Fibroblast of villous mesenchyme (primary cell): ENCODE measurements at regions not wholly inside any gene's neighbourhood (a gene's known extent, or its start where the extent isn't known, plus 50 kb on each side); places are given as distances from the start of the nearest gene placed in this dataset.

Experiments
- DNase-seq: peaks from one replicate; pipeline ENCODE4 v3.0.0-alpha.2; 2010; ENCODE audit warnings: low read depth
- H3K4me3 ChIP-seq: 2 replicates; pipeline ENCODE4 v1.5.1; 2011; ENCODE audit warnings: low read depth, mild to moderate bottlenecking, low read length
- CTCF ChIP-seq: IDR thresholded peaks from 2 replicates; pipeline ENCODE4 v1.5.1; 2012; ENCODE audit warnings: low read depth, mild to moderate bottlenecking, low read length; ENCODE audit not compliant: insufficient read depth

GRCh38 chr2:47651296-47651695 lies 80.5 kb upstream of the KCNK12 start:
- no peak for DNase-seq
- no peak for TF ChIP-seq CTCF
- H3K4me3 ChIP-seq, result no peak overlapping the region

GRCh38 chr2:47650001-47650535 lies 79.3 kb upstream of the KCNK12 start:
- DNase-seq, result no peak
- H3K4me3 ChIP-seq, result no peak overlapping the region
- TF ChIP-seq CTCF, result no peak

- DNase-seq, result no peak
- TF ChIP-seq CTCF, result no peak
- no peak overlapping the region for H3K4me3 ChIP-seq
Observed at GRCh38 chr2:47645246-47645645, 74.5 kb upstream of the KCNK12 start.

- H3K4me3 ChIP-seq, result no peak overlapping the region
- no peak for TF ChIP-seq CTCF
- DNase-seq, result no peak
Observed at GRCh38 chr2:47644351-47644750, 73.6 kb upstream of the KCNK12 start.

- no peak for DNase-seq
- no peak for TF ChIP-seq CTCF
Observed at GRCh38 chr2:47641366-47641765, 70.6 kb upstream of the KCNK12 start.

GRCh38 chr2:47640356-47640755 lies 69.6 kb upstream of the KCNK12 start:
- no peak for TF ChIP-seq CTCF
- DNase-seq, result no peak
- H3K4me3 ChIP-seq, result no peak overlapping the region

More at GRCh38 chr2:47641366-47641765, 70.6 kb upstream of the KCNK12 start:
- H3K4me3 ChIP-seq, result no peak overlapping the region

- TF ChIP-seq CTCF, result no peak
- DNase-seq, result peak; percentile 30
- no peak overlapping the region for H3K4me3 ChIP-seq
Observed at GRCh38 chr2:47639467-47639866, 68.7 kb upstream of the KCNK12 start.
